Naive thymus-derived CD8-positive, alpha-beta T cell (primary cell): ENCODE measurements at regions not wholly inside any gene's neighbourhood (a gene's known extent, or its start where the extent isn't known, plus 50 kb on each side); places are given as distances from the start of the nearest gene placed in this dataset.
"Not testable (repeated sequence)": the region's sequence is repeated elsewhere in the genome, so short reads cannot be mapped to it uniquely, and the experiment has no call there.

Experiments
- ATAC-seq, 2 donors: fragments of 150-1000 bp; cut with Tn5 transposase in 1 of 2; sonication (Bioruptor Pico), chemical (Tn5 transposase) in 1 of 2; 1 replicate in 1 of 2; 2 replicates in 1 of 2; pipeline ENCODE4 v1.10.0; 2021; ENCODE audit warnings: mild to moderate bottlenecking in 2 of 2, moderate library complexity in 2 of 2
- POLR2A ChIA-PET: fragments of 350-600 bp; sonication (Branson Sonifier 250); formaldehyde crosslinking; loops from one replicate; lab custom pipeline; 2021; ENCODE audit warnings: antibody characterized with exemption; lab: Charles Lee
- DNase-seq, 10 donors: peaks; one replicate each; pipeline versions ENCODE4 v3.0.0 to v3.0.0-alpha.2; 2020 to 2022
- H3K27ac Mint-ChIP-seq, 10 donors: one replicate each; pipeline ENCODE4 v1.8.0; 2020 to 2022; ENCODE audit warnings: mild to moderate bottlenecking in 10 of 10, mixed read lengths in 10 of 10, moderate library complexity in 4 of 10, inconsistent platforms in 1 of 10
- H3K27me3 Mint-ChIP-seq, 5 donors: one replicate each; pipeline ENCODE4 v1.8.0; 2021 to 2022; ENCODE audit warnings: mixed read lengths in 5 of 5
- H3K36me3 Mint-ChIP-seq, 3 donors: one replicate each; pipeline ENCODE4 v1.8.0; 2020 to 2022; ENCODE audit warnings: mixed read lengths in 3 of 3, mild to moderate bottlenecking in 2 of 3, inconsistent platforms in 1 of 3
- H3K4me1 Mint-ChIP-seq, 4 donors: one replicate each; pipeline ENCODE4 v1.8.0; 2021 to 2022; ENCODE audit warnings: mixed read lengths in 4 of 4
- H3K4me3 Mint-ChIP-seq, 10 donors: one replicate each; pipeline ENCODE4 v1.8.0; 2020 to 2022; ENCODE audit warnings: mild to moderate bottlenecking in 10 of 10, mixed read lengths in 10 of 10, moderate library complexity in 6 of 10, inconsistent platforms in 1 of 10
- H3K9me3 Mint-ChIP-seq, 9 donors: one replicate each; pipeline ENCODE4 v1.8.0; 2020 to 2022; ENCODE audit warnings: mixed read lengths in 9 of 9, mild to moderate bottlenecking in 3 of 9, inconsistent platforms in 1 of 9, moderate library complexity in 1 of 9

GRCh38 chr13:64087624-64088023 is 2672.0 kb upstream of the PCDH20 start:
- Mint-ChIP-seq H3K4me3 (no peak overlapping the region), H3K4me1 (no peaks in the 10 kb centered on the region), H3K36me3 (no peaks in the 10 kb centered on the region), H3K27ac (no peak overlapping the region), H3K9me3 (peaks cover 0 to 26% (median 9%) of the 10 kb centered on the region in 9 donors), H3K27me3 (no peaks in the 10 kb centered on the region)
- POLR2A ChIA-PET = no interaction called here
- DNase-seq (no peak), ATAC-seq (no peak)

GRCh38 chr13:64083811-64084210 is 2668.2 kb upstream of the PCDH20 start:
- H3K27ac Mint-ChIP-seq = no peak overlapping the region
- no peaks in the 10 kb centered on the region for H3K36me3 Mint-ChIP-seq
- no peaks in the 10 kb centered on the region for H3K27me3 Mint-ChIP-seq
- H3K9me3 Mint-ChIP-seq = peaks cover 0 to 15% (median 9%) of the 10 kb centered on the region in 9 donors
- H3K4me1 Mint-ChIP-seq = no peaks in the 10 kb centered on the region
- ATAC-seq = no peak
- DNase-seq = no peak
- no peak overlapping the region for H3K4me3 Mint-ChIP-seq
- POLR2A ChIA-PET = no interaction called here

- Mint-ChIP-seq H3K27ac (no peak overlapping the region), H3K9me3 (peaks cover 0 to 15% (median 9%) of the 10 kb centered on the region in 9 donors), H3K27me3 (no peaks in the 10 kb centered on the region), H3K36me3 (no peaks in the 10 kb centered on the region), H3K4me1 (no peaks in the 10 kb centered on the region), H3K4me3 (no peak overlapping the region)
- ATAC-seq (no peak), DNase-seq (no peak)
- POLR2A ChIA-PET = no interaction called here
Observed at GRCh38 chr13:64083396-64083795, 2667.7 kb upstream of the PCDH20 start.

GRCh38 chr13:64078480-64078936 is 2662.9 kb upstream of the PCDH20 start:
- no peak overlapping the region for H3K4me3 Mint-ChIP-seq
- no peak for ATAC-seq
- H3K27ac Mint-ChIP-seq = no peak overlapping the region
- no peaks in the 10 kb centered on the region for H3K27me3 Mint-ChIP-seq
- no peaks in the 10 kb centered on the region for H3K36me3 Mint-ChIP-seq
- H3K9me3 Mint-ChIP-seq = peaks cover 0 to 15% (median 0%) of the 10 kb centered on the region in 9 donors
- DNase-seq = no peak
- H3K4me1 Mint-ChIP-seq = peaks cover 0 to 3% (median 0%) of the 10 kb centered on the region in 4 donors
- POLR2A ChIA-PET = no interaction called here

- no peaks in the 10 kb centered on the region for H3K27me3 Mint-ChIP-seq
- DNase-seq = no peak
- H3K4me1 Mint-ChIP-seq = peaks cover 0 to 3% (median 0%) of the 10 kb centered on the region in 4 donors
- POLR2A ChIA-PET = no interaction called here
- H3K27ac Mint-ChIP-seq = no peak overlapping the region
- peak overlapping the region in 1 of 10 donors; percentile 50 for H3K4me3 Mint-ChIP-seq
- ATAC-seq = no peak
- no peaks in the 10 kb centered on the region for H3K36me3 Mint-ChIP-seq
- H3K9me3 Mint-ChIP-seq = peaks cover 0 to 11% (median 0%) of the 10 kb centered on the region in 9 donors
Observed at GRCh38 chr13:64078025-64078424, 2662.4 kb upstream of the PCDH20 start.

GRCh38 chr13:64077132-64077835 is 2661.6 kb upstream of the PCDH20 start:
- ATAC-seq, H3K36me3 Mint-ChIP-seq, H3K9me3 Mint-ChIP-seq, POLR2A ChIA-PET, H3K4me1 Mint-ChIP-seq, H3K27me3 Mint-ChIP-seq: not testable (repeated sequence)
- DNase-seq = peak in 1 of 10 donors; percentile 9
- Mint-ChIP-seq H3K27ac (peak overlapping the region in 1 of 10 donors; percentile 20), H3K4me3 (peak overlapping the region in 2 of 10 donors; percentile 56 to 92)

GRCh38 chr13:64075543-64076271 is 2660.1 kb upstream of the PCDH20 start:
- peaks cover 0 to 3% (median 0%) of the 10 kb centered on the region in 4 donors for H3K4me1 Mint-ChIP-seq
- H3K36me3 Mint-ChIP-seq = no peaks in the 10 kb centered on the region
- H3K4me3 Mint-ChIP-seq = peak overlapping the region in 2 of 10 donors; percentile 59 to 92
- H3K27ac Mint-ChIP-seq = peak overlapping the region in 1 of 10 donors; percentile 89
- H3K27me3 Mint-ChIP-seq = no peaks in the 10 kb centered on the region
- H3K9me3 Mint-ChIP-seq = peaks cover 0 to 8% (median 4%) of the 10 kb centered on the region in 9 donors
- DNase-seq = peak in 2 of 10 donors; percentile 64
- ATAC-seq = peak in 1 of 2 donors; percentile 80
- POLR2A ChIA-PET = no interaction called here

GRCh38 chr13:64074971-64075474 is 2659.4 kb upstream of the PCDH20 start:
- no peaks in the 10 kb centered on the region for H3K27me3 Mint-ChIP-seq
- peaks cover 0 to 3% (median 0%) of the 10 kb centered on the region in 4 donors for H3K4me1 Mint-ChIP-seq
- peak overlapping the region in 1 of 10 donors; percentile 89 for H3K27ac Mint-ChIP-seq
- DNase-seq (peak in 1 of 10 donors; percentile 2), ATAC-seq (no peak)
- POLR2A ChIA-PET = no interaction called here
- no peaks in the 10 kb centered on the region for H3K36me3 Mint-ChIP-seq
- peak overlapping the region in 2 of 10 donors; percentile 59 to 92 for H3K4me3 Mint-ChIP-seq
- H3K9me3 Mint-ChIP-seq = peaks cover 0 to 8% (median 2%) of the 10 kb centered on the region in 9 donors

GRCh38 chr13:64073203-64073602 is 2657.6 kb upstream of the PCDH20 start:
- no peak for ATAC-seq
- Mint-ChIP-seq H3K27ac (no peak overlapping the region), H3K4me1 (peaks cover 0 to 3% (median 0%) of the 10 kb centered on the region in 4 donors), H3K36me3 (no peaks in the 10 kb centered on the region), H3K4me3 (no peak overlapping the region), H3K9me3 (peaks cover 0 to 8% (median 2%) of the 10 kb centered on the region in 9 donors), H3K27me3 (no peaks in the 10 kb centered on the region)
- POLR2A ChIA-PET = no interaction called here
- no peak for DNase-seq

GRCh38 chr13:64071352-64071751 is 2655.7 kb upstream of the PCDH20 start:
- no peaks in the 10 kb centered on the region for H3K27me3 Mint-ChIP-seq
- no peaks in the 10 kb centered on the region for H3K36me3 Mint-ChIP-seq
- POLR2A ChIA-PET = no interaction called here
- ATAC-seq (no peak), DNase-seq (no peak)
- H3K4me1 Mint-ChIP-seq = no peaks in the 10 kb centered on the region
- no peak overlapping the region for H3K27ac Mint-ChIP-seq
- H3K4me3 Mint-ChIP-seq = no peak overlapping the region
- H3K9me3 Mint-ChIP-seq = peaks cover 0 to 8% (median 0%) of the 10 kb centered on the region in 9 donors

- H3K27ac Mint-ChIP-seq = no peak overlapping the region
- no peak overlapping the region for H3K4me3 Mint-ChIP-seq
- no peaks in the 10 kb centered on the region for H3K4me1 Mint-ChIP-seq
- DNase-seq (no peak), ATAC-seq (no peak)
- H3K27me3 Mint-ChIP-seq = no peaks in the 10 kb centered on the region
- peaks cover 0 to 8% (median 0%) of the 10 kb centered on the region in 9 donors for H3K9me3 Mint-ChIP-seq
- no peaks in the 10 kb centered on the region for H3K36me3 Mint-ChIP-seq
- POLR2A ChIA-PET = no interaction called here
Observed at GRCh38 chr13:64069892-64070291, 2654.2 kb upstream of the PCDH20 start.

- no peak overlapping the region for H3K4me3 Mint-ChIP-seq
- H3K27me3 Mint-ChIP-seq = no peaks in the 10 kb centered on the region
- no peak overlapping the region for H3K27ac Mint-ChIP-seq
- POLR2A ChIA-PET = no interaction called here
- ATAC-seq (no peak), DNase-seq (no peak)
- H3K4me1 Mint-ChIP-seq = no peaks in the 10 kb centered on the region
- H3K9me3 Mint-ChIP-seq = peaks cover 0 to 20% (median 2%) of the 10 kb centered on the region in 9 donors
- H3K36me3 Mint-ChIP-seq = no peaks in the 10 kb centered on the region
Observed at GRCh38 chr13:64066711-64067110, 2651.1 kb upstream of the PCDH20 start.

- no peak for DNase-seq
- H3K4me1 Mint-ChIP-seq = no peaks in the 10 kb centered on the region
- H3K27me3 Mint-ChIP-seq = no peaks in the 10 kb centered on the region
- POLR2A ChIA-PET = no interaction called here
- H3K36me3 Mint-ChIP-seq = no peaks in the 10 kb centered on the region
- H3K9me3 Mint-ChIP-seq = peaks cover 3 to 50% (median 11%) of the 10 kb centered on the region in 9 donors
- ATAC-seq = no peak
- H3K27ac Mint-ChIP-seq = no peak overlapping the region
- no peak overlapping the region for H3K4me3 Mint-ChIP-seq
Observed at GRCh38 chr13:64061649-64062048, 2646.0 kb upstream of the PCDH20 start.
